AG04449 (cell line): ENCODE measurements at regions not wholly inside any gene's neighbourhood (a gene's known extent, or its start where the extent isn't known, plus 50 kb on each side); places are given as distances from the start of the nearest gene placed in this dataset.

ENCODE experiments used
- CTCF ChIA-PET: fragments of 350-600 bp; formaldehyde crosslinking; extraction: SDS; loops from one replicate; lab custom pipeline; 2021; ENCODE audit warnings: antibody characterized with exemption; lab: Yijun Ruan, JAX
- POLR2A ChIA-PET: fragments of 400-600, 350-600 bp; formaldehyde crosslinking; extraction: SDS; loops from one replicate; lab custom pipeline; 2020; ENCODE audit warnings: antibody characterized with exemption, inconsistent platforms; lab: Yijun Ruan, JAX
- DNase-seq: peaks from one replicate; pipeline ENCODE4 v3.0.0-alpha.2; 2010; ENCODE audit warnings: low read depth, low spot score
- H3K4me3 ChIP-seq: 2 replicates; pipeline ENCODE4 v1.5.1; 2011; ENCODE audit warnings: low read depth, mild to moderate bottlenecking, control low read depth, low read length
- TF ChIP-seq, protein P1 (sequence below): IDR thresholded peaks from one replicate; pipeline ENCODE4 v1.5.1; 2011; ENCODE audit warnings: mild to moderate bottlenecking, moderate library complexity, low read length, control low read depth, inconsistent platforms; ENCODE audit not compliant: insufficient read depth; ENCODE audit errors: missing control alignments

DNA sequence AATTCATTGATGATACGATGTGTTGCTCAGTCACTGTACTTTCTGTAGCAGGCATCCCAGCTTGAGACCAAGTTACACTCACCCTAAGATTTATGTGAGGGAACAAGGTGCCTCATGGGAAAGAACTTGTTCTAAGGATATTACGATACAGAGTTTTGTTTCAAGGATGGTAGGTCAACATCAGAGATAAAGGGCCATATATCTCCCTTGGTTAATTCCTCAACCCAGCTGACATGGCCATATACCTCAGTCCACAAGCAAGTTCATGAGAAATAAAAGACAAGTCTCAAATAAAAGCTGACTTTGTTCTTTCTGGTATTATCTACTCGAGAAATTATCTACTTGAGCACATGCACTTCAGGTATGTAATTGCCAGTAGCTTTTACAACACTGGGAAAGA, 1535.9 kb upstream of the IGFBP7 start:
- DNase-seq = no peak
- ChIA-PET POLR2A (no interaction called here), CTCF (no interaction called here)
- no peak overlapping the region for H3K4me3 ChIP-seq
- TF ChIP-seq, protein P1, sequence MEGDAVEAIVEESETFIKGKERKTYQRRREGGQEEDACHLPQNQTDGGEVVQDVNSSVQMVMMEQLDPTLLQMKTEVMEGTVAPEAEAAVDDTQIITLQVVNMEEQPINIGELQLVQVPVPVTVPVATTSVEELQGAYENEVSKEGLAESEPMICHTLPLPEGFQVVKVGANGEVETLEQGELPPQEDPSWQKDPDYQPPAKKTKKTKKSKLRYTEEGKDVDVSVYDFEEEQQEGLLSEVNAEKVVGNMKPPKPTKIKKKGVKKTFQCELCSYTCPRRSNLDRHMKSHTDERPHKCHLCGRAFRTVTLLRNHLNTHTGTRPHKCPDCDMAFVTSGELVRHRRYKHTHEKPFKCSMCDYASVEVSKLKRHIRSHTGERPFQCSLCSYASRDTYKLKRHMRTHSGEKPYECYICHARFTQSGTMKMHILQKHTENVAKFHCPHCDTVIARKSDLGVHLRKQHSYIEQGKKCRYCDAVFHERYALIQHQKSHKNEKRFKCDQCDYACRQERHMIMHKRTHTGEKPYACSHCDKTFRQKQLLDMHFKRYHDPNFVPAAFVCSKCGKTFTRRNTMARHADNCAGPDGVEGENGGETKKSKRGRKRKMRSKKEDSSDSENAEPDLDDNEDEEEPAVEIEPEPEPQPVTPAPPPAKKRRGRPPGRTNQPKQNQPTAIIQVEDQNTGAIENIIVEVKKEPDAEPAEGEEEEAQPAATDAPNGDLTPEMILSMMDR = no peak

DNA sequence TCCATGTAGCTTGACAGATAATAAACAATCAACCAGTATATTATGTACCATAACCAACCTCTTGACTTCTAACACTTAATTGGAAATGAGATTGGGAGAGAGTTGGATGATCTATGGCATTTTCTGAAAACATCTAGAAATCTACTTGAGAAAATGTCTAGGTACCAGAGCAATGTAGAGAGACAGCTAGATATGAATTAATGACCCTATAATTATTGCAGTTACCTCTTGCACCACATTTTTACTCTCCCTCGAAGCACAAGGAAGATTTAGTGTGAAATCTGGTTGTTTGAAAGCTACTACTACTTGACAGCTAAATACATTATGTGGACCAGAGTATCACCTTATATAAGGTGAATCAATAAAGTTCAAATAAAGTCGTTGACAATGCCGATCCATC, 1534.4 kb upstream of the IGFBP7 start:
- no peak overlapping the region for H3K4me3 ChIP-seq
- TF ChIP-seq, protein P1 = no peak
- CTCF ChIA-PET = no interaction called here
- POLR2A ChIA-PET = no interaction called here
- no peak for DNase-seq

DNA sequence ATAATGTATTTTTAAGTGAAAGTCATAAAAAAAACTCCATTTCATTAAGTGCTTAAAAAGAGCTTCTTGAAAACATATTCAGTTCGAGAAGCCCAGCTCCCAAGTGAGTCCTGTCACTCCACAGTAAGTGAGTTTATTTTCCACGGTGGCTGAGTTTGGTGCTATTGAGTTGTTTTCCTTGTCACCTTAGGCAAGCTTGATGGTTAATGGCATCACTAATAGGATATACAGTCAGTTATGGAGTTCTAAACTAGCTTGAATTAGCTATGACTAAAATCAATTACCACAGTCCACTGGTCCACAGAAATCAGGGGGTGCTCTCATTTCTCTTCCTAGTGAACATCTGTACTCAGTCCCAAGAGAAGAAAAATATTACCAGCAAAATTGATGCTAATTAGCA, 1526.2 kb upstream of the IGFBP7 start:
- CTCF ChIA-PET = no interaction called here

DNA sequence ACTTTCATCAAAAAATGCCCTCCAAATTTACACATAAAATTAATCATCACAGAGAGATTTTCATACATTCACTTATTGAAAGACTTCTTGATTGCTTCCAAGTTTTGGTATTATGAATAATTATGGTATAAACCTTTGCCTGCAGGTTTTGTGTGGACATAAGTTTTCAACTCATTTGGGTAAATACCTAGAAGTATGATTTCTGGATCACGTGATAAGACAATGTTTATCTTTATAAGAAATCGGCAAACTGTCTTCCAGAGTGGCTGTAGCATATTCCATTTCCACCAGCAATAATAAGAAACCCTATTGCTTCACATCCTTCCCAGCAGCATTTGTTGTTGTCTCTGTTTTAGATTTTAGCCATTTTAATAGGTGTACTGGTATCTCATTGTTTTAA, 1507.0 kb upstream of the IGFBP7 start:
- ChIA-PET POLR2A (no interaction called here), CTCF (no interaction called here)
- DNase-seq = no peak
- TF ChIP-seq, protein P1 = no peak
- H3K4me3 ChIP-seq = no peak overlapping the region

More for the DNA sequence above, 1526.2 kb upstream of the IGFBP7 start:
- POLR2A ChIA-PET = no interaction called here
- H3K4me3 ChIP-seq = no peak overlapping the region
- TF ChIP-seq, protein P1 = no peak
- DNase-seq = no peak

DNA sequence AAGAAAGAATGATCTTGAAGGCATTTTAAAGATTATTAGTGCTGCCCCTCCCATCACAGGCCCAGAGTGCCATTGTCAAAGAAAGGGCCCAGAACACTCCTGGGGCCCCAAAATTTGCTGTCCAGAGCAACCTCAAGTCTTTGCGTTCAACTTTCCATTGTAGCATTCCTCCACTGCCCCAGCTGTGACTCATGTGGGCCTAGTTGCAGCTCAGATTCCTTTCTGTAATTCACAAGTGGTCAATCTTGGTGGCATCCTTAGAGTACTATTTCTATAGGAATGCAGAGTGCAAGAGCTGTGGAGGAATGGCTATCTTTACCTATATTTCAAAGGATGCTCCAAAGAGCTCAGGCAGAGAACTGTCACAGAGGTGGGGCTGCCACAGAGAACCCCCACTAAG, 1500.8 kb upstream of the IGFBP7 start:
- CTCF ChIA-PET = no interaction called here
- TF ChIP-seq, protein P1 = no peak
- H3K4me3 ChIP-seq = no peak overlapping the region
- POLR2A ChIA-PET = no interaction called here
- no peak for DNase-seq

DNA sequence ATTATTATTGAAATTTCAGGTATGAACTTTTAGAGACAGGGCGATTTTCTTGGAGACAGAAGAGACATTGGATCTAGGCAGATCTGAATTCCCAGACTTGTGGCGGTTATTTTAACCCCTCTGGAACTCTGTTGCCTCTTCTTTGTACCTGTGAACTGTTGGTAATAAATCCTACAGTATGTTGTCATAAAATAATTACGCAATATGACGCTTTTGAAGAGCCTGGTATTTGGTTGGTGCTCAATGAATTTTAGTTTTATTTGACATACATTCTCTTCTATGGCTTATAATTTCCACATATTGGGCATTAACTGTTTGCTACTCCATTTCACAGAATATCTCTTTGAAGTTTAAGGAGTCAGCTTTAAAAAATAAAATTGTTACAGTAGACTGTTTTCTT, 1496.1 kb upstream of the IGFBP7 start:
- POLR2A ChIA-PET = no interaction called here
- CTCF ChIA-PET = no interaction called here
- no peak overlapping the region for H3K4me3 ChIP-seq
- no peak for DNase-seq
- TF ChIP-seq, protein P1 = no peak

DNA sequence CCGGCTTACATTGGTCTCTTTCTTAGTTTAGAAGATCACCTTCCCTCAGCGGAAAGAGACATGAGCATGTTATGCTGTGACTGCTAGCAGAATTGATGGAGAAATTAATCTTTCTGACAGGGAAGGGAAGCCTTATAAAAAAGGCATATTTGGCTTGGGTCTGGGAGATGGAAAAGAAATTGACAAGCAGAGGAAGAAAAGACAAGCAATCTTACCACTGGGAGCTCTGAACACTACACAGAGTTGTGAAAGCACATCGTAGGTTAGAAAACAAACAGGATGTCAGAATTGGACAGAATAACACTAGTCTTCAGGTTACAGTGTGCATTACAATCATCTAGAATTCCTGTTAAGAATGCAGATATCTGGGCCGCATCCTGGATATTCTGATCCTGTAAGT, 1493.8 kb upstream of the IGFBP7 start:
- no peak overlapping the region for H3K4me3 ChIP-seq
- no peak for DNase-seq
- CTCF ChIA-PET = no interaction called here
- TF ChIP-seq, protein P1 = no peak
- POLR2A ChIA-PET = no interaction called here
